ENCODE measurements at regions not wholly inside any gene's neighbourhood (a gene's known extent, or its start where the extent isn't known, plus 50 kb on each side); places are given as distances from the start of the nearest gene placed in this dataset.
A peak's percentile ranks its signal among the peaks of the same experiment; 100 is the strongest.

DNA sequence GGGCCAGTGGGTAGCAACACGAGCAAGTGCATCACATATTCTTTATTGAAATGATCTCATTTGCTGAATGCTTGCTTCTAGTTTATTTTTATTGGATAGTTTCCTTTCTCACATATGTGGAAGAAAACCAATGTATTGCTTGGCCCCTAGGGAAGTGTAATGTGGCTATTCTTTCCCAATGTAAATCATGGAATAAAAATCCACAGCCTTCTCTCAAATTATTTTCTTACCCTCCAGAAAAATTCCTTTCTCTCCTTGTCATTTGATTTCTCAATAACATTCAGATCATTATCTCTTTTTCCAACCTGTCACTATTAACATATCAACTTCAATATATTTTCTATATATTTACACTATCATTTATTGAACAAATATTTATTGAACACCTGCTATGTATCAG is 51.9 kb upstream of the PTPRK start:
- no peak overlapping the region for H3K4me3 ChIP-seq
- no peak for TF ChIP-seq POLR2A (IDR thresholded peaks at IDR 0.05)
- TF ChIP-seq, protein P1, sequence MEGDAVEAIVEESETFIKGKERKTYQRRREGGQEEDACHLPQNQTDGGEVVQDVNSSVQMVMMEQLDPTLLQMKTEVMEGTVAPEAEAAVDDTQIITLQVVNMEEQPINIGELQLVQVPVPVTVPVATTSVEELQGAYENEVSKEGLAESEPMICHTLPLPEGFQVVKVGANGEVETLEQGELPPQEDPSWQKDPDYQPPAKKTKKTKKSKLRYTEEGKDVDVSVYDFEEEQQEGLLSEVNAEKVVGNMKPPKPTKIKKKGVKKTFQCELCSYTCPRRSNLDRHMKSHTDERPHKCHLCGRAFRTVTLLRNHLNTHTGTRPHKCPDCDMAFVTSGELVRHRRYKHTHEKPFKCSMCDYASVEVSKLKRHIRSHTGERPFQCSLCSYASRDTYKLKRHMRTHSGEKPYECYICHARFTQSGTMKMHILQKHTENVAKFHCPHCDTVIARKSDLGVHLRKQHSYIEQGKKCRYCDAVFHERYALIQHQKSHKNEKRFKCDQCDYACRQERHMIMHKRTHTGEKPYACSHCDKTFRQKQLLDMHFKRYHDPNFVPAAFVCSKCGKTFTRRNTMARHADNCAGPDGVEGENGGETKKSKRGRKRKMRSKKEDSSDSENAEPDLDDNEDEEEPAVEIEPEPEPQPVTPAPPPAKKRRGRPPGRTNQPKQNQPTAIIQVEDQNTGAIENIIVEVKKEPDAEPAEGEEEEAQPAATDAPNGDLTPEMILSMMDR (IDR thresholded peaks at IDR 0.05) = no peak
- no peak for TF ChIP-seq POLR2AphosphoS5 (IDR thresholded peaks at IDR 0.05)
- H3K27me3 ChIP-seq (replicated peaks; ENCODE audit: insufficient read depth) = no peaks in the 10 kb centered on the region
- no peak overlapping the region for H3K27ac ChIP-seq
- no peaks in the 10 kb centered on the region for H3K4me1 ChIP-seq (replicated peaks)
- WGBS = 79% methylated on average over 1 of the region's 1 CpG
- H3K36me3 ChIP-seq = no peaks in the 10 kb centered on the region
- no peak for DNase-seq (ENCODE audit: low spot score)
- intact Hi-C loops (cut with DNase I) = no loop called here
- no peaks in the 10 kb centered on the region for H3K9me3 ChIP-seq

DNA sequence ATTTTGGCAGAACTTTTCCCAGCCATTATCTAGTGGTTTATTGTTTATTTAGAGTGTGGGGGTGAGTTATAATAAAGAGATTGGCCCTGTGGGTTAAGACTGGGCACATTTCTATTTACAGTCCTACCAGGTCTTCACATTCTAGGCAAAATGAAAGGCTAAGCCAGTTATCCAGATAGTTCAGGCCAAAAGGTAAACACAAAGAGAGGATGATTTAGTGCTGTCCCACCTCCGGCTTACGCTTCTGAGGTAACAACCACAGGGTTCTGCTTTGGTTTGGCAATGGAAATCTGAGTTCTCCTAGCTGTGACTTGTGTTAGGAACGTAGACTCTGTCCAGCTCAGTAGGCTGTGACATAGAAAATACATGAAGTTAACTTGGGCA is 50.3 kb upstream of the PTPRK start:
- Histone ChIP-seq H3K4me3 (no peak overlapping the region), H3K4me1 (replicated peaks) (no peaks in the 10 kb centered on the region), H3K36me3 (no peaks in the 10 kb centered on the region), H3K27me3 (replicated peaks; ENCODE audit: insufficient read depth) (no peaks in the 10 kb centered on the region), H3K27ac (peak overlapping the region in 1 of 2 donors; percentile 57), H3K9me3 (no peaks in the 10 kb centered on the region)
- 15% methylated on average over 3 of the region's 3 CpGs for WGBS
- peak; percentile 45 for DNase-seq (ENCODE audit: low spot score)
- TF ChIP-seq, protein P1 (IDR thresholded peaks at IDR 0.05) = peak in 1 of 4 experiments; percentile 20
- TF ChIP-seq POLR2AphosphoS5 (IDR thresholded peaks at IDR 0.05) (peak; percentile 52), POLR2A (IDR thresholded peaks at IDR 0.05) (no peak)
- intact Hi-C loops (cut with DNase I) = no loop called here

DNA sequence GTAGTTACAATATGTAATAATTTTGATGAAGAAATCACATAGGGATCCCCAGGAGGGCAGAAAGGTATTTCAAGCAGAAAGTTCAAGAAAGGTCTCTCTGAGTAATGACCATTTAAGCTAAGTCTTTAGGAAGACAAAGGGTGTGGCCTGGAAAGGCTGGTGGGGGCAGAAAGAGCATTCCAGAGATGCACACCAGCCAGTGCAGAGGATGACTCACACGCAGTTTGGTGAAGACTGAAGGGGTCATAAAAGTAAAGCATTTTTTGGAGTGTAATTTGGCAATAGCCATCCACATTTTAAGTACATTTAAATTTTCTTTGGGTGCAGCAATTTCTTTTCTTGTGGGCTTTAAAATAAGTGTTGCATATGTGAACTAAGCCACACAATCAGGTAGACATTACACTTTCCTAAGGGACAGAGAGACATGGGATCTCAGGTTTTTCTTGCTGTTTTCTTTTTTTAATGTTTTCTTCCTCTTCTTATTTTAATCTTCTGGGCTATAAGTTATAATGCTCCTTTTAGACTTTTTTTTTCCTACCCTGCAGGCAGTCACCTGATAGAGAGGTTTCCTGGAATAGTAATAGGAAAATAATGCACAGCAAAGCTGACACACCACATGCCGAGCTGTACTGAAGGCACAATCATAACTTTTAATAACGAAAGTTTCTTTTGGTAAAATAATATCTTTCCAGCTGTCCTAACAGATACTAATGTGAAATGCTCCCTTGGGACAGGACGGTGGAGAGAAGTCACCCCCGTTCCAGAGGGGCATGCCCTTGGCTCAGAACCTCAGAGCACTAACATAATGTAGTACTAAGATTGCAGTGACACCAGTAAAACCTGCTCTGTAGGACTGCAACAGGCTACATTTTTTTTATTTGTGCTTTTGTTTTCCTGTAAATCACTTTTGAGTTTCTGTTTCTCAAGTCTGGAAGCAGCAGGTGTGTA is 49.6 kb upstream of the PTPRK start:
- Histone ChIP-seq H3K4me3 (no peak overlapping the region), H3K36me3 (no peaks in the 10 kb centered on the region), H3K4me1 (replicated peaks) (no peaks in the 10 kb centered on the region), H3K9me3 (no peaks in the 10 kb centered on the region), H3K27me3 (replicated peaks; ENCODE audit: insufficient read depth) (no peaks in the 10 kb centered on the region), H3K27ac (peak overlapping the region in 1 of 2 donors; percentile 57)
- TF ChIP-seq POLR2AphosphoS5 (IDR thresholded peaks at IDR 0.05) = peak; percentile 51
- no peak for TF ChIP-seq POLR2A (IDR thresholded peaks at IDR 0.05)
- intact Hi-C loops (cut with DNase I) = no loop called here
- peak; percentile 47 for DNase-seq (ENCODE audit: low spot score)
- WGBS = 17% methylated on average over 5 of the region's 5 CpGs

Small RNAs in the stretch of these regions (small RNA-seq; reads per million reads assigned to genes)
- 0 reads per million in 2 donors for gene RF00019
